Adipocyte (in vitro differentiated cells): ENCODE measurements at regions not wholly inside any gene's neighbourhood (a gene's known extent, or its start where the extent isn't known, plus 50 kb on each side); places are given as distances from the start of the nearest gene placed in this dataset.

Source experiments
- DNase-seq: peaks from one replicate; pipeline ENCODE4 v3.0.0-alpha.2; 2015; ENCODE audit warnings: low read depth
- H3K27me3 ChIP-seq: replicated peaks from 2 replicates; pipeline ENCODE4 v1.7.0; 2013; ENCODE audit warnings: mild to moderate bottlenecking, low read length, moderate library complexity; ENCODE audit not compliant: control insufficient read depth, insufficient read depth
- H3K36me3 ChIP-seq: 2 replicates; pipeline ENCODE4 v1.7.0; 2013; ENCODE audit warnings: low read length, mild to moderate bottlenecking, moderate library complexity; ENCODE audit not compliant: control insufficient read depth, insufficient read depth, severe bottlenecking
- H3K4me1 ChIP-seq: 2 replicates; pipeline ENCODE4 v1.7.0; 2013; ENCODE audit warnings: mild to moderate bottlenecking, low read length, moderate library complexity; ENCODE audit not compliant: control insufficient read depth, insufficient read depth
- H3K4me3 ChIP-seq: 2 replicates; pipeline ENCODE4 v1.7.0; 2013; ENCODE audit warnings: mild to moderate bottlenecking, low read length, moderate library complexity
- H3K9ac ChIP-seq: 2 replicates; pipeline ENCODE4 v1.7.0; 2013; ENCODE audit warnings: mild to moderate bottlenecking, low read length, moderate library complexity
- H3K9me3 ChIP-seq: 2 replicates; pipeline ENCODE4 v1.7.0; 2013; ENCODE audit warnings: mild to moderate bottlenecking, low read length, moderate library complexity; ENCODE audit not compliant: control insufficient read depth

- peaks cover 7% of the 10 kb centered on the region for H3K4me1 ChIP-seq
- H3K36me3 ChIP-seq, result no peaks in the 10 kb centered on the region
- no peak overlapping the region for H3K9ac ChIP-seq
- no peaks in the 10 kb centered on the region for H3K27me3 ChIP-seq
- H3K9me3 ChIP-seq, result no peaks in the 10 kb centered on the region
- no peak for DNase-seq
- no peak overlapping the region for H3K4me3 ChIP-seq
Observed at GRCh38 chr1:244174922-244175521, 123.9 kb downstream of the ZBTB18 start.

GRCh38 chr1:244176201-244176600, 125.1 kb downstream of the ZBTB18 start:
- DNase-seq, result no peak
- H3K4me3 ChIP-seq, result no peak overlapping the region
- no peaks in the 10 kb centered on the region for H3K36me3 ChIP-seq

GRCh38 chr1:244180256-244180655, 129.2 kb downstream of the ZBTB18 start:
- Histone ChIP-seq H3K4me3 (no peak overlapping the region), H3K27me3 (peaks cover 5% of the 10 kb centered on the region), H3K4me1 (no peaks in the 10 kb centered on the region), H3K9me3 (no peaks in the 10 kb centered on the region), H3K36me3 (no peaks in the 10 kb centered on the region), H3K9ac (no peak overlapping the region)
- no peak for DNase-seq

More at GRCh38 chr1:244176201-244176600, 125.1 kb downstream of the ZBTB18 start:
- Histone ChIP-seq H3K27me3 (no peaks in the 10 kb centered on the region), H3K4me1 (peaks cover 7% of the 10 kb centered on the region), H3K9ac (no peak overlapping the region), H3K9me3 (no peaks in the 10 kb centered on the region)

- Histone ChIP-seq H3K36me3 (no peaks in the 10 kb centered on the region), H3K4me3 (no peak overlapping the region), H3K9me3 (no peaks in the 10 kb centered on the region), H3K27me3 (peaks cover 5% of the 10 kb centered on the region), H3K4me1 (no peaks in the 10 kb centered on the region), H3K9ac (no peak overlapping the region)
- DNase-seq, result no peak
Observed at GRCh38 chr1:244181867-244182266, 130.8 kb downstream of the ZBTB18 start.

GRCh38 chr1:244183037-244183436, 132.0 kb downstream of the ZBTB18 start:
- H3K36me3 ChIP-seq, result no peaks in the 10 kb centered on the region

GRCh38 chr1:244186372-244186771, 135.3 kb downstream of the ZBTB18 start:
- Histone ChIP-seq H3K4me3 (no peak overlapping the region), H3K4me1 (no peaks in the 10 kb centered on the region), H3K9ac (no peak overlapping the region), H3K9me3 (peaks cover 11% of the 10 kb centered on the region), H3K36me3 (no peaks in the 10 kb centered on the region), H3K27me3 (peaks cover 13% of the 10 kb centered on the region)
- no peak for DNase-seq

More at GRCh38 chr1:244183037-244183436, 132.0 kb downstream of the ZBTB18 start:
- H3K4me1 ChIP-seq, result no peaks in the 10 kb centered on the region
- DNase-seq, result no peak
- H3K4me3 ChIP-seq, result no peak overlapping the region
- peaks cover 5% of the 10 kb centered on the region for H3K27me3 ChIP-seq
- no peaks in the 10 kb centered on the region for H3K9me3 ChIP-seq
- no peak overlapping the region for H3K9ac ChIP-seq

GRCh38 chr1:244187310-244187709, 136.2 kb downstream of the ZBTB18 start:
- Histone ChIP-seq H3K4me3 (no peak overlapping the region), H3K4me1 (no peaks in the 10 kb centered on the region), H3K9ac (no peak overlapping the region), H3K9me3 (peaks cover 11% of the 10 kb centered on the region), H3K36me3 (no peaks in the 10 kb centered on the region), H3K27me3 (peaks cover 17% of the 10 kb centered on the region)
- DNase-seq, result no peak

- H3K27me3 ChIP-seq, result peaks cover 12% of the 10 kb centered on the region
- no peaks in the 10 kb centered on the region for H3K4me1 ChIP-seq
- no peak overlapping the region for H3K9ac ChIP-seq
- peaks cover 11% of the 10 kb centered on the region for H3K9me3 ChIP-seq
- no peak for DNase-seq
- no peaks in the 10 kb centered on the region for H3K36me3 ChIP-seq
- no peak overlapping the region for H3K4me3 ChIP-seq
Observed at GRCh38 chr1:244191581-244191980, 140.5 kb downstream of the ZBTB18 start.

GRCh38 chr1:244192325-244192724, 141.2 kb downstream of the ZBTB18 start:
- Histone ChIP-seq H3K9ac (no peak overlapping the region), H3K27me3 (peaks cover 12% of the 10 kb centered on the region), H3K4me1 (no peaks in the 10 kb centered on the region), H3K4me3 (no peak overlapping the region), H3K9me3 (peaks cover 11% of the 10 kb centered on the region), H3K36me3 (no peaks in the 10 kb centered on the region)
- DNase-seq, result no peak

GRCh38 chr1:244196571-244197285, 145.6 kb downstream of the ZBTB18 start:
- H3K4me3 ChIP-seq, result no peak overlapping the region
- no peaks in the 10 kb centered on the region for H3K9me3 ChIP-seq
- no peaks in the 10 kb centered on the region for H3K4me1 ChIP-seq
- H3K9ac ChIP-seq, result no peak overlapping the region
- no peak for DNase-seq
- peaks cover 17% of the 10 kb centered on the region for H3K27me3 ChIP-seq
- no peaks in the 10 kb centered on the region for H3K36me3 ChIP-seq

- H3K36me3 ChIP-seq, result no peaks in the 10 kb centered on the region
- H3K27me3 ChIP-seq, result peaks cover 17% of the 10 kb centered on the region
- H3K9ac ChIP-seq, result no peak overlapping the region
- no peak for DNase-seq
- no peaks in the 10 kb centered on the region for H3K9me3 ChIP-seq
- H3K4me1 ChIP-seq, result no peaks in the 10 kb centered on the region
- no peak overlapping the region for H3K4me3 ChIP-seq
Observed at GRCh38 chr1:244197851-244198375, 146.8 kb downstream of the ZBTB18 start.
